ENCODE measurements at regions not wholly inside any gene's neighbourhood (a gene's known extent, or its start where the extent isn't known, plus 50 kb on each side); places are given as distances from the start of the nearest gene placed in this dataset.

DNA sequence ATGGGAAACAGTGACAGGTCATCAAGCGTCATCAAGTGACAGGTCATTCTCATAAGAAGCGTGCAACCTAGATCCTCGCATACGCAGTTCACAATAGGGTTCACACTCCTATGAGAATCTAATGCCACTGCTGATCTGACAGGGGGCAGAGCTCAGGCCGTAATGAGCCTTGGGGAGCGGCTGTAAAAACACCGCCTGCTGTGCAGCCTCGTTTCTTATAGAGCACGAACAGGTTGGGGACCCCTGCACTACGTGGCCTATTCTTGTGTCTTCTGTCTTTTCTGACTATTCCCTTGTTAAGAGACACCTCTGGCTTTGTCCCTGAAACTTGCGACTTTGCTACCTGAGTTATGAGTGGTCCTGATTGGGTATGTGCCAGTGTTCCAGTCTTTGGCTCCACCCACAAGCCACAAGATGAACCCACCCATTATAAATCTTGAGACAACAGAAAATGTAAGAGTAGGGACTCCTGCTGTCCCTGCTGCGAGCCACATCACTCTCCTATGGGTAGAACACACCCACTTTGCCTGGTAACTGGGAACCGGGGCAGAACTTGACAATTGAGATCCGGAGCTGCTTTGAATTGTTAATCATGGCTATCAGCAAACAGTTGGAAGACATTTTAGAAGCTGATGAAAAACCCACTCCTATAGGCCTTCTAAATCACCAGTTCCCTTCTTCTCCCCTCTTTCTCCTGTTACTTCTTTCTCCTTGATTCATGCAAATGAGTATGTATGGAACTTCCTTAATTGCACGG is 55.8 kb upstream of the EXOC4 start:
- TF ChIP-seq CREB1 (IDR thresholded peaks at IDR 0.05; ENCODE audit: low read depth) (no peak), TAF1 (IDR thresholded peaks at IDR 0.05; ENCODE audit: low read depth) (no peak), RAD21 (IDR thresholded peaks at IDR 0.05; ENCODE audit: low read depth) (no peak), FOXM1 (IDR thresholded peaks at IDR 0.05; ENCODE audit: borderline replicate concordance, low read depth) (no peak), YY1 (IDR thresholded peaks at IDR 0.05; ENCODE audit: low read depth) (no peak)
- TF ChIP-seq, protein P1, sequence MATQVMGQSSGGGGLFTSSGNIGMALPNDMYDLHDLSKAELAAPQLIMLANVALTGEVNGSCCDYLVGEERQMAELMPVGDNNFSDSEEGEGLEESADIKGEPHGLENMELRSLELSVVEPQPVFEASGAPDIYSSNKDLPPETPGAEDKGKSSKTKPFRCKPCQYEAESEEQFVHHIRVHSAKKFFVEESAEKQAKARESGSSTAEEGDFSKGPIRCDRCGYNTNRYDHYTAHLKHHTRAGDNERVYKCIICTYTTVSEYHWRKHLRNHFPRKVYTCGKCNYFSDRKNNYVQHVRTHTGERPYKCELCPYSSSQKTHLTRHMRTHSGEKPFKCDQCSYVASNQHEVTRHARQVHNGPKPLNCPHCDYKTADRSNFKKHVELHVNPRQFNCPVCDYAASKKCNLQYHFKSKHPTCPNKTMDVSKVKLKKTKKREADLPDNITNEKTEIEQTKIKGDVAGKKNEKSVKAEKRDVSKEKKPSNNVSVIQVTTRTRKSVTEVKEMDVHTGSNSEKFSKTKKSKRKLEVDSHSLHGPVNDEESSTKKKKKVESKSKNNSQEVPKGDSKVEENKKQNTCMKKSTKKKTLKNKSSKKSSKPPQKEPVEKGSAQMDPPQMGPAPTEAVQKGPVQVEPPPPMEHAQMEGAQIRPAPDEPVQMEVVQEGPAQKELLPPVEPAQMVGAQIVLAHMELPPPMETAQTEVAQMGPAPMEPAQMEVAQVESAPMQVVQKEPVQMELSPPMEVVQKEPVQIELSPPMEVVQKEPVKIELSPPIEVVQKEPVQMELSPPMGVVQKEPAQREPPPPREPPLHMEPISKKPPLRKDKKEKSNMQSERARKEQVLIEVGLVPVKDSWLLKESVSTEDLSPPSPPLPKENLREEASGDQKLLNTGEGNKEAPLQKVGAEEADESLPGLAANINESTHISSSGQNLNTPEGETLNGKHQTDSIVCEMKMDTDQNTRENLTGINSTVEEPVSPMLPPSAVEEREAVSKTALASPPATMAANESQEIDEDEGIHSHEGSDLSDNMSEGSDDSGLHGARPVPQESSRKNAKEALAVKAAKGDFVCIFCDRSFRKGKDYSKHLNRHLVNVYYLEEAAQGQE (IDR thresholded peaks at IDR 0.05; ENCODE audit: low read depth), result no peak

Measured in Ishikawa (cell line).